22Rv1 (cell line): ENCODE measurements at regions not wholly inside any gene's neighbourhood (a gene's known extent, or its start where the extent isn't known, plus 50 kb on each side); places are given as distances from the start of the nearest gene placed in this dataset.

Source experiments
- H3K27ac ChIP-seq: fragments of 450-650 bp; 2 replicates; pipeline ENCODE4 v1.5.1; 2017
- CTCF ChIP-seq: fragments of 450-650 bp; IDR thresholded peaks from 2 replicates; pipeline ENCODE4 v1.5.1; 2017; ENCODE audit warnings: mild to moderate bottlenecking
- ZFX ChIP-seq: fragments of 450-650 bp; IDR thresholded peaks from 2 replicates; pipeline ENCODE4 v1.6.1; 2017; ENCODE audit warnings: antibody characterized with exemption, borderline replicate concordance

- TF ChIP-seq CTCF, result no peak
- TF ChIP-seq ZFX, result no peak
- H3K27ac ChIP-seq, result no peak overlapping the region
Observed at GRCh38 chr1:4268262-4268888, 368.3 kb upstream of the C1orf174 start.

- H3K27ac ChIP-seq, result no peak overlapping the region
- TF ChIP-seq ZFX, result no peak
- TF ChIP-seq CTCF, result no peak
Observed at GRCh38 chr1:4268889-4269284, 368.8 kb upstream of the C1orf174 start.

GRCh38 chr1:4269330-4269729 is 369.3 kb upstream of the C1orf174 start:
- no peak overlapping the region for H3K27ac ChIP-seq
- TF ChIP-seq CTCF (no peak), ZFX (no peak)

- no peak overlapping the region for H3K27ac ChIP-seq
- TF ChIP-seq CTCF (no peak), ZFX (no peak)
Observed at GRCh38 chr1:4269952-4270570, 370.0 kb upstream of the C1orf174 start.

- no peak overlapping the region for H3K27ac ChIP-seq
- no peak for TF ChIP-seq ZFX
- no peak for TF ChIP-seq CTCF
Observed at GRCh38 chr1:4270651-4271337, 370.7 kb upstream of the C1orf174 start.

GRCh38 chr1:4271338-4271998 is 371.4 kb upstream of the C1orf174 start:
- no peak for TF ChIP-seq CTCF
- no peak for TF ChIP-seq ZFX
- H3K27ac ChIP-seq, result no peak overlapping the region

- TF ChIP-seq ZFX (no peak), CTCF (no peak)
Observed at GRCh38 chr1:4272568-4272967, 372.5 kb upstream of the C1orf174 start.

More at GRCh38 chr1:4272568-4272967, 372.5 kb upstream of the C1orf174 start:
- H3K27ac ChIP-seq, result no peak overlapping the region
